ENCODE measurements at regions not wholly inside any gene's neighbourhood (a gene's known extent, or its start where the extent isn't known, plus 50 kb on each side); places are given as distances from the start of the nearest gene placed in this dataset.

GRCh38 chr7:68014031-68014736 lies 1017.6 kb downstream of the TYW1 start:
- Mint-ChIP-seq H3K36me3 (ENCODE audit: low read depth) (no peaks in the 10 kb centered on the region), H3K27me3 (ENCODE audit: low read depth) (no peaks in the 10 kb centered on the region), H3K27ac (ENCODE audit: unreplicated experiment) (no peak overlapping the region), H3K4me3 (no peak overlapping the region), H3K9me3 (peaks cover 3% of the 10 kb centered on the region), H3K4me1 (peaks cover 5% of the 10 kb centered on the region)
- no peak for DNase-seq (ENCODE audit: low read depth, low spot score)
- no peak for TF ChIP-seq CTCF (conservative IDR thresholded peaks at IDR 0.05)

GRCh38 chr7:68015122-68015977 lies 1018.7 kb downstream of the TYW1 start:
- peaks cover 5% of the 10 kb centered on the region for H3K4me1 Mint-ChIP-seq
- no peak overlapping the region for H3K27ac Mint-ChIP-seq (ENCODE audit: unreplicated experiment)
- no peak for DNase-seq (ENCODE audit: low read depth, low spot score)
- H3K27me3 Mint-ChIP-seq (ENCODE audit: low read depth): no peaks in the 10 kb centered on the region
- no peak for TF ChIP-seq CTCF (conservative IDR thresholded peaks at IDR 0.05)
- no peaks in the 10 kb centered on the region for H3K36me3 Mint-ChIP-seq (ENCODE audit: low read depth)
- peaks cover 3% of the 10 kb centered on the region for H3K9me3 Mint-ChIP-seq
- H3K4me3 Mint-ChIP-seq: no peak overlapping the region

- H3K36me3 Mint-ChIP-seq (ENCODE audit: low read depth): no peaks in the 10 kb centered on the region
- H3K27ac Mint-ChIP-seq (ENCODE audit: unreplicated experiment): no peak overlapping the region
- no peaks in the 10 kb centered on the region for H3K27me3 Mint-ChIP-seq (ENCODE audit: low read depth)
- peaks cover 5% of the 10 kb centered on the region for H3K4me1 Mint-ChIP-seq
- peaks cover 3% of the 10 kb centered on the region for H3K9me3 Mint-ChIP-seq
- DNase-seq (ENCODE audit: low read depth, low spot score): no peak
- no peak overlapping the region for H3K4me3 Mint-ChIP-seq
- no peak for TF ChIP-seq CTCF (conservative IDR thresholded peaks at IDR 0.05)
Measured at GRCh38 chr7:68015978-68016532, 1019.4 kb downstream of the TYW1 start.

- H3K36me3 Mint-ChIP-seq (ENCODE audit: low read depth): no peaks in the 10 kb centered on the region
- H3K27ac Mint-ChIP-seq (ENCODE audit: unreplicated experiment): no peak overlapping the region
- H3K4me1 Mint-ChIP-seq: peaks cover 5% of the 10 kb centered on the region
- no peak for DNase-seq (ENCODE audit: low read depth, low spot score)
- no peak for TF ChIP-seq CTCF (conservative IDR thresholded peaks at IDR 0.05)
- H3K9me3 Mint-ChIP-seq: no peaks in the 10 kb centered on the region
- no peaks in the 10 kb centered on the region for H3K27me3 Mint-ChIP-seq (ENCODE audit: low read depth)
- no peak overlapping the region for H3K4me3 Mint-ChIP-seq
Measured at GRCh38 chr7:68020102-68020501, 1023.5 kb downstream of the TYW1 start.

- DNase-seq (ENCODE audit: low read depth, low spot score): no peak
- H3K4me1 Mint-ChIP-seq: no peaks in the 10 kb centered on the region
- peaks cover 3% of the 10 kb centered on the region for H3K27me3 Mint-ChIP-seq (ENCODE audit: low read depth)
- H3K27ac Mint-ChIP-seq (ENCODE audit: unreplicated experiment): no peak overlapping the region
- H3K36me3 Mint-ChIP-seq (ENCODE audit: low read depth): no peaks in the 10 kb centered on the region
- peaks cover 7% of the 10 kb centered on the region for H3K9me3 Mint-ChIP-seq
- TF ChIP-seq CTCF (conservative IDR thresholded peaks at IDR 0.05): no peak
- no peak overlapping the region for H3K4me3 Mint-ChIP-seq
Measured at GRCh38 chr7:68025369-68025768, 1028.7 kb downstream of the TYW1 start.
